GM12878 (cell line): ENCODE measurements at regions not wholly inside any gene's neighbourhood (a gene's known extent, or its start where the extent isn't known, plus 50 kb on each side); places are given as distances from the start of the nearest gene placed in this dataset.

Source experiments
- EP300 ChIP-seq, 2 experiments: fragments of 150-350 bp in 1 of 2; IDR thresholded peaks; 2 replicates each; pipeline ENCODE4 v1.6.1; 2011 to 2012; ENCODE audit warnings: low read depth in 2 of 2, low read length in 2 of 2, borderline replicate concordance in 1 of 2, improper control_type of control experiment in 1 of 2, inconsistent platforms in 1 of 2; ENCODE audit not compliant: control insufficient read depth in 1 of 2
- FOS ChIP-seq: IDR thresholded peaks from 3 replicates; pipeline ENCODE4 v1.6.1; 2011; ENCODE audit warnings: borderline replicate concordance; ENCODE audit not compliant: insufficient read length; ENCODE audit errors: extremely low read depth
- MXI1 ChIP-seq: fragments of 150-350 bp; IDR thresholded peaks from 2 replicates; pipeline ENCODE4 v1.6.1; 2011; ENCODE audit warnings: low read depth, mild to moderate bottlenecking, inconsistent platforms, low read length, improper control_type of control experiment
- WRNIP1 ChIP-seq: IDR thresholded peaks from 2 replicates; pipeline ENCODE4 v1.6.1; 2011; ENCODE audit warnings: low read depth, low read length, improper control_type of control experiment, borderline replicate concordance
- TF ChIP-seq, protein P1 (sequence below), 3 experiments: IDR thresholded peaks in 2 of 3; conservative IDR thresholded peaks in 1 of 3; 2 replicates each; pipeline ENCODE4 v1.5.1; 2011; ENCODE audit warnings: low read depth in 3 of 3, low read length in 3 of 3, mild to moderate bottlenecking in 3 of 3, control low read depth in 2 of 3, moderate library complexity in 2 of 3, inconsistent platforms in 1 of 3, mixed read lengths in 1 of 3; ENCODE audit not compliant: control insufficient read depth in 2 of 3, insufficient read depth in 1 of 3; ENCODE audit errors: extremely low read depth in 1 of 3
- TF ChIP-seq, protein P2 (sequence below): IDR thresholded peaks from 2 replicates; pipeline ENCODE4 v1.6.1; 2012; ENCODE audit warnings: mild to moderate bottlenecking, low read depth, low read length

DNA sequence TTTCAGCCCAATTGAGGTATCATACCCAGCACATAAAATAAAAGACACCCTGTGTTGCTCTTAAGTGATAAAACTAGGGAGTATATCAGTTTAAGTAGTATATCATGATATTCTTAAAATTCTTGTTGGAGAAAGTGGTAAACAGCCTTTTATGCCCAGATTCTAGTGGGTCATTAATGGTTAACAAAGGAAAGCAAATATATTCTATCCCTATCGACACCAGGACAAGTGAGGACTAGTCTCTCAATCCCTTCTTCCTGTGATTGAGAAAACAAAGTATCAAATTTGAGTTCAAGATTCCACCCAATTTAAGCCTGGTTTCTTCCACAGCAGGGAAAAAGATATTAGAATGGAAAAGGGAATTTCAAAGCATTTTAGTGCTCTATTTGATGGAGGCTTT is 142.4 kb upstream of the IL12A start:
- TF ChIP-seq, protein P1, sequence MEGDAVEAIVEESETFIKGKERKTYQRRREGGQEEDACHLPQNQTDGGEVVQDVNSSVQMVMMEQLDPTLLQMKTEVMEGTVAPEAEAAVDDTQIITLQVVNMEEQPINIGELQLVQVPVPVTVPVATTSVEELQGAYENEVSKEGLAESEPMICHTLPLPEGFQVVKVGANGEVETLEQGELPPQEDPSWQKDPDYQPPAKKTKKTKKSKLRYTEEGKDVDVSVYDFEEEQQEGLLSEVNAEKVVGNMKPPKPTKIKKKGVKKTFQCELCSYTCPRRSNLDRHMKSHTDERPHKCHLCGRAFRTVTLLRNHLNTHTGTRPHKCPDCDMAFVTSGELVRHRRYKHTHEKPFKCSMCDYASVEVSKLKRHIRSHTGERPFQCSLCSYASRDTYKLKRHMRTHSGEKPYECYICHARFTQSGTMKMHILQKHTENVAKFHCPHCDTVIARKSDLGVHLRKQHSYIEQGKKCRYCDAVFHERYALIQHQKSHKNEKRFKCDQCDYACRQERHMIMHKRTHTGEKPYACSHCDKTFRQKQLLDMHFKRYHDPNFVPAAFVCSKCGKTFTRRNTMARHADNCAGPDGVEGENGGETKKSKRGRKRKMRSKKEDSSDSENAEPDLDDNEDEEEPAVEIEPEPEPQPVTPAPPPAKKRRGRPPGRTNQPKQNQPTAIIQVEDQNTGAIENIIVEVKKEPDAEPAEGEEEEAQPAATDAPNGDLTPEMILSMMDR (IDR thresholded peaks at IDR 0.05 in 2 of 3, conservative IDR thresholded peaks at IDR 0.05 in 1 of 3; ENCODE audit: control insufficient read depth in 2 of 3, extremely low read depth in 1 of 3, insufficient read depth in 1 of 3, low read depth in 3 of 3, low read length in 3 of 3): no peak
- TF ChIP-seq WRNIP1 (no peak), EP300 (IDR thresholded peaks at IDR 0.05; ENCODE audit: borderline replicate concordance in 1 of 2, control insufficient read depth in 1 of 2, low read depth in 2 of 2, low read length in 2 of 2) (no peak), MXI1 (no peak), FOS (no peak)
- TF ChIP-seq, protein P2, sequence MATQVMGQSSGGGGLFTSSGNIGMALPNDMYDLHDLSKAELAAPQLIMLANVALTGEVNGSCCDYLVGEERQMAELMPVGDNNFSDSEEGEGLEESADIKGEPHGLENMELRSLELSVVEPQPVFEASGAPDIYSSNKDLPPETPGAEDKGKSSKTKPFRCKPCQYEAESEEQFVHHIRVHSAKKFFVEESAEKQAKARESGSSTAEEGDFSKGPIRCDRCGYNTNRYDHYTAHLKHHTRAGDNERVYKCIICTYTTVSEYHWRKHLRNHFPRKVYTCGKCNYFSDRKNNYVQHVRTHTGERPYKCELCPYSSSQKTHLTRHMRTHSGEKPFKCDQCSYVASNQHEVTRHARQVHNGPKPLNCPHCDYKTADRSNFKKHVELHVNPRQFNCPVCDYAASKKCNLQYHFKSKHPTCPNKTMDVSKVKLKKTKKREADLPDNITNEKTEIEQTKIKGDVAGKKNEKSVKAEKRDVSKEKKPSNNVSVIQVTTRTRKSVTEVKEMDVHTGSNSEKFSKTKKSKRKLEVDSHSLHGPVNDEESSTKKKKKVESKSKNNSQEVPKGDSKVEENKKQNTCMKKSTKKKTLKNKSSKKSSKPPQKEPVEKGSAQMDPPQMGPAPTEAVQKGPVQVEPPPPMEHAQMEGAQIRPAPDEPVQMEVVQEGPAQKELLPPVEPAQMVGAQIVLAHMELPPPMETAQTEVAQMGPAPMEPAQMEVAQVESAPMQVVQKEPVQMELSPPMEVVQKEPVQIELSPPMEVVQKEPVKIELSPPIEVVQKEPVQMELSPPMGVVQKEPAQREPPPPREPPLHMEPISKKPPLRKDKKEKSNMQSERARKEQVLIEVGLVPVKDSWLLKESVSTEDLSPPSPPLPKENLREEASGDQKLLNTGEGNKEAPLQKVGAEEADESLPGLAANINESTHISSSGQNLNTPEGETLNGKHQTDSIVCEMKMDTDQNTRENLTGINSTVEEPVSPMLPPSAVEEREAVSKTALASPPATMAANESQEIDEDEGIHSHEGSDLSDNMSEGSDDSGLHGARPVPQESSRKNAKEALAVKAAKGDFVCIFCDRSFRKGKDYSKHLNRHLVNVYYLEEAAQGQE: no peak
